Endothelial cell of umbilical vein (primary cell): ENCODE measurements at regions not wholly inside any gene's neighbourhood (a gene's known extent, or its start where the extent isn't known, plus 50 kb on each side); places are given as distances from the start of the nearest gene placed in this dataset.

Source experiments
- BruUV-seq: library from RNA; stranded (reverse); fragments of 400-500 nt; replicated peaks from 2 replicates; lab custom pipeline; 2021; lab: Mats Ljungman, UMichigan
- CTCF ChIA-PET: fragments of 300-600, 350-600 bp; sonication (Branson Sonifier 250); formaldehyde crosslinking; loops from one replicate; lab custom pipeline; 2021; ENCODE audit warnings: antibody characterized with exemption, inconsistent platforms; lab: Charles Lee
- POLR2A ChIA-PET: fragments of 300-600, 350-600 bp; sonication (Branson Sonifier 250); formaldehyde crosslinking; loops from one replicate; lab custom pipeline; 2021; ENCODE audit warnings: antibody characterized with exemption, inconsistent platforms; lab: Charles Lee
- DNase-seq: peaks from one replicate; pipeline ENCODE4 v3.0.0-alpha.2; 2011; ENCODE audit warnings: low read depth, low spot score
- FAIRE-seq: peaks from 2 replicates; lab custom pipeline; 2011; peaks lifted over from hg19 to GRCh38; lab: Jason Lieb, UNC
- H2AFZ ChIP-seq: 2 replicates; pipeline ENCODE4 v1.6.0; 2012; ENCODE audit warnings: low read depth, low read length, control low read depth, inconsistent platforms
- H3K27ac ChIP-seq: 2 replicates; pipeline ENCODE4 v1.5.1; 2011; ENCODE audit warnings: low read depth, mild to moderate bottlenecking, control low read depth, low read length, moderate library complexity; ENCODE audit not compliant: insufficient read depth
- H3K27me3 ChIP-seq, 2 experiments: 2 replicates each; pipeline versions ENCODE4 v1.6.0 to v1.6.1; 2011; ENCODE audit warnings: low read length in 2 of 2, mixed read lengths in 1 of 2; ENCODE audit not compliant: control insufficient read depth in 2 of 2, insufficient read depth in 2 of 2
- H3K36me3 ChIP-seq, 2 experiments: 2 replicates in 1 of 2; 3 replicates in 1 of 2; pipeline ENCODE4 v1.5.1; 2011; ENCODE audit warnings: low read length in 2 of 2, mild to moderate bottlenecking in 1 of 2, moderate library complexity in 1 of 2; ENCODE audit not compliant: control insufficient read depth in 2 of 2, insufficient read depth in 2 of 2; ENCODE audit errors: extremely low read depth in 1 of 2
- H3K4me1 ChIP-seq: 3 replicates; pipeline ENCODE4 v1.5.1; 2011; ENCODE audit warnings: mild to moderate bottlenecking, low read length; ENCODE audit not compliant: control insufficient read depth, insufficient read depth; ENCODE audit errors: extremely low read depth
- H3K4me2 ChIP-seq: 2 replicates; pipeline ENCODE4 v1.6.1; 2011; ENCODE audit warnings: low read length, control low read depth, mixed read lengths; ENCODE audit not compliant: insufficient read depth
- H3K4me3 ChIP-seq, 3 experiments: fragments of 200-600 bp in 1 of 3; sonication (generic), shearing (Covaris generic) in 1 of 3; replicated peaks in 1 of 3; 2 replicates each; pipeline ENCODE4 v1.5.1; 2011 to 2016; ENCODE audit warnings: control low read depth in 3 of 3, low read length in 3 of 3, mild to moderate bottlenecking in 2 of 3, inconsistent platforms in 1 of 3, low read depth in 1 of 3, moderate library complexity in 1 of 3; ENCODE audit not compliant: insufficient read depth in 1 of 3
- H3K79me2 ChIP-seq: 2 replicates; pipeline ENCODE4 v1.6.0; 2012; ENCODE audit warnings: low read length, inconsistent platforms; ENCODE audit not compliant: control insufficient read depth, insufficient read depth
- H3K9ac ChIP-seq: replicated peaks from 2 replicates; pipeline ENCODE3; 2011; ENCODE audit warnings: low read length, control low read depth; ENCODE audit not compliant: insufficient read depth; ENCODE audit errors: extremely low read depth
- H3K9me1 ChIP-seq: replicated peaks from 3 replicates; pipeline ENCODE4 v1.6.0; 2011; ENCODE audit warnings: mild to moderate bottlenecking, low read length; ENCODE audit not compliant: control insufficient read depth, insufficient read depth; ENCODE audit errors: extremely low read depth
- H3K9me3 ChIP-seq: replicated peaks from 2 replicates; pipeline ENCODE4 v1.5.1; 2012; ENCODE audit warnings: low read length, inconsistent platforms; ENCODE audit not compliant: control insufficient read depth, insufficient read depth
- H4K20me1 ChIP-seq: replicated peaks from 2 replicates; pipeline ENCODE3; 2011; ENCODE audit warnings: mild to moderate bottlenecking, low read length; ENCODE audit not compliant: control insufficient read depth, insufficient read depth; ENCODE audit errors: extremely low read depth
- EZH2 ChIP-seq: IDR thresholded peaks from 2 replicates; pipeline ENCODE4 v1.6.1; 2012; ENCODE audit warnings: borderline replicate concordance, low read depth, mild to moderate bottlenecking, moderate library complexity, low read length, inconsistent platforms; ENCODE audit not compliant: severe bottlenecking
- FOS ChIP-seq: IDR thresholded peaks from 2 replicates; pipeline ENCODE4 v1.6.1; 2011; ENCODE audit warnings: mild to moderate bottlenecking, low read length, moderate library complexity, borderline replicate concordance; ENCODE audit not compliant: insufficient read depth
- GATA2 ChIP-seq: IDR thresholded peaks from 2 replicates; pipeline ENCODE4 v1.7.0; 2011; ENCODE audit warnings: low read depth, mild to moderate bottlenecking, moderate library complexity, mixed read lengths, low read length; ENCODE audit not compliant: insufficient read length, insufficient read depth
- JUN ChIP-seq: IDR thresholded peaks from 2 replicates; pipeline ENCODE4 v1.6.1; 2011; ENCODE audit warnings: borderline replicate concordance, low read depth; ENCODE audit not compliant: insufficient read length, insufficient read depth
- MYC ChIP-seq: IDR thresholded peaks from one replicate; pipeline ENCODE4 v1.6.1; 2011; ENCODE audit warnings: mild to moderate bottlenecking, low read depth, low read length
- POLR2A ChIP-seq: IDR thresholded peaks from 2 replicates; pipeline ENCODE4 v1.6.1; 2012; ENCODE audit warnings: low read depth, mild to moderate bottlenecking, control low read depth, low read length
- POLR2AphosphoS5 ChIP-seq: IDR thresholded peaks from 2 replicates; pipeline ENCODE4 v1.6.1; 2012; ENCODE audit warnings: low read depth, mild to moderate bottlenecking, control low read depth, low read length, moderate library complexity; ENCODE audit not compliant: insufficient read depth
- dilution Hi-C: fragments of 300-500 bp; cut with MboI; formaldehyde crosslinking; loops from one replicate; pipeline ENCODE4 v1.15.0; 2019; ENCODE audit warnings: low sequenced_read_pairs; ENCODE audit not compliant: extremely low pct_ligation_motif_present
- intact Hi-C: fragments of 100-400 bp; cut with micrococcal nuclease; formaldehyde crosslinking; loops from one replicate; pipeline ENCODE4 v1.10.0; 2022
- TF ChIP-seq, protein P1 (sequence below): IDR thresholded peaks from 2 replicates; pipeline ENCODE4 v1.6.1; 2011; ENCODE audit not compliant: insufficient read depth, insufficient read length
- TF ChIP-seq, protein P2 (sequence below), 2 donors: IDR thresholded peaks; 1 replicate in 1 of 2; 2 replicates in 1 of 2; pipeline ENCODE4 v1.5.1; 2011; ENCODE audit warnings: low read length in 2 of 2, mild to moderate bottlenecking in 2 of 2, moderate library complexity in 2 of 2, control low read depth in 1 of 2, inconsistent platforms in 1 of 2, low read depth in 1 of 2; ENCODE audit not compliant: insufficient read depth in 1 of 2; ENCODE audit errors: extremely low read depth in 1 of 2

DNA sequence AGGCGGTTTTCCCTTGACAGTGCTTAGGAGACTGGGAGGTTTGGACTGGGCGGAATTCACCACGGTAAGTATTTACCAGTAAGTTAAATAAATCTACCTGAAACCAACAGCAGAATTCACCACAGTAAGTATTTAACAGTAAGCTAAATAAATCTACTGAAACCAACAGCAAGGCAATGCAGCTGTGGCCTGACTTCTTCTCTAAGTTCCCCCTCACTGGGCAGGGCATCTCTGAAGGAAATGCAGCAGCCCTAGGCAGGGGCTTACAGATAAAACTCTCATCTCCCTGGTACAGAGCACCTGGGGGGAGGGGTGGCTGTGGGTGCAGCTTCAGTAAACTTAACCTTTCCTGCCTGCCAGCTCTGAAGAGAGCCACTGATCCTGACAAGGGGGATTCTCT lies 432.5 kb upstream of the LRRTM1 start:
- ChIA-PET POLR2A (no interaction called here), CTCF (no interaction called here)
- dilution Hi-C loops: no loop called here
- no peak for FAIRE-seq
- Histone ChIP-seq H3K79me2 (no peaks in the 10 kb centered on the region), H2AFZ (no peak overlapping the region), H3K4me2 (no peak overlapping the region), H3K9ac (no peak overlapping the region), H3K9me1 (no peaks in the 10 kb centered on the region), H4K20me1 (no peaks in the 10 kb centered on the region), H3K9me3 (peaks cover 3% of the 10 kb centered on the region), H3K27me3 (no peaks in the 10 kb centered on the region), H3K27ac (no peak overlapping the region), H3K4me1 (no peaks in the 10 kb centered on the region), H3K36me3 (no peaks in the 10 kb centered on the region), H3K4me3 (no peak overlapping the region)
- no TSS peak for BruUV-seq
- TF ChIP-seq POLR2AphosphoS5 (no peak), EZH2 (no peak), FOS (no peak)
- TF ChIP-seq, protein P1, sequence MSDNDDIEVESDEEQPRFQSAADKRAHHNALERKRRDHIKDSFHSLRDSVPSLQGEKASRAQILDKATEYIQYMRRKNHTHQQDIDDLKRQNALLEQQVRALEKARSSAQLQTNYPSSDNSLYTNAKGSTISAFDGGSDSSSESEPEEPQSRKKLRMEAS: no peak
- no peak for DNase-seq
- intact Hi-C loops: no loop called here

DNA sequence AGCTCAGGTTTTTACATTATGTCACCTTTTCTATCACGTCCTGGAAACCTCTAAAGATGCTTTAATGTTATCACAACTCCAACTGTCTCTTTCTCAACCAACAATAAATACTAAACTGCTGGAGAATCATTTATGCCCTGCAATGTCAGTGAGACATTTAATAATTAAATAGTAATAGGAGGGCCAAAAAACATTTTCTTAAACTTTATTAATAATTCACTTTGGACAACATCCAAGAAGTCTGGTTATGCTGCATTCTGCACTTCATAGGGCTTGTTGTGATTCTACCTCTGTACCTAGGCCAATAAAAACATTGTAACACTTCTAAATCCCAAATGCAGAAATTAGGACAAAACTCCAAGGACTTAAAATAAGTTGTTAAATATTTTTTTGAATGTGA lies 420.4 kb upstream of the LRRTM1 start:
- Histone ChIP-seq H3K4me2 (no peak overlapping the region), H3K27ac (no peak overlapping the region), H2AFZ (no peak overlapping the region), H3K9me1 (no peaks in the 10 kb centered on the region), H4K20me1 (no peaks in the 10 kb centered on the region), H3K4me1 (no peaks in the 10 kb centered on the region), H3K36me3 (no peaks in the 10 kb centered on the region), H3K79me2 (no peaks in the 10 kb centered on the region), H3K9me3 (peaks cover 1% of the 10 kb centered on the region), H3K9ac (no peak overlapping the region), H3K4me3 (no peak overlapping the region), H3K27me3 (no peaks in the 10 kb centered on the region)
- ChIA-PET POLR2A (no interaction called here), CTCF (no interaction called here)
- no TSS peak for BruUV-seq
- dilution Hi-C loops (no loop called here), intact Hi-C loops (no loop called here)
- no peak for FAIRE-seq
- TF ChIP-seq, protein P2, sequence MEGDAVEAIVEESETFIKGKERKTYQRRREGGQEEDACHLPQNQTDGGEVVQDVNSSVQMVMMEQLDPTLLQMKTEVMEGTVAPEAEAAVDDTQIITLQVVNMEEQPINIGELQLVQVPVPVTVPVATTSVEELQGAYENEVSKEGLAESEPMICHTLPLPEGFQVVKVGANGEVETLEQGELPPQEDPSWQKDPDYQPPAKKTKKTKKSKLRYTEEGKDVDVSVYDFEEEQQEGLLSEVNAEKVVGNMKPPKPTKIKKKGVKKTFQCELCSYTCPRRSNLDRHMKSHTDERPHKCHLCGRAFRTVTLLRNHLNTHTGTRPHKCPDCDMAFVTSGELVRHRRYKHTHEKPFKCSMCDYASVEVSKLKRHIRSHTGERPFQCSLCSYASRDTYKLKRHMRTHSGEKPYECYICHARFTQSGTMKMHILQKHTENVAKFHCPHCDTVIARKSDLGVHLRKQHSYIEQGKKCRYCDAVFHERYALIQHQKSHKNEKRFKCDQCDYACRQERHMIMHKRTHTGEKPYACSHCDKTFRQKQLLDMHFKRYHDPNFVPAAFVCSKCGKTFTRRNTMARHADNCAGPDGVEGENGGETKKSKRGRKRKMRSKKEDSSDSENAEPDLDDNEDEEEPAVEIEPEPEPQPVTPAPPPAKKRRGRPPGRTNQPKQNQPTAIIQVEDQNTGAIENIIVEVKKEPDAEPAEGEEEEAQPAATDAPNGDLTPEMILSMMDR (IDR thresholded peaks at IDR 0.05; ENCODE audit: extremely low read depth in 1 of 2, insufficient read depth in 1 of 2, low read depth in 1 of 2, low read length in 2 of 2): no peak
- TF ChIP-seq JUN (no peak), POLR2A (no peak), POLR2AphosphoS5 (no peak), MYC (no peak), GATA2 (no peak), FOS (no peak), EZH2 (no peak)
- TF ChIP-seq, protein P1: no peak
- no peak for DNase-seq
